Lower lobe of right lung (tissue), 2 donors: ENCODE measurements at regions not wholly inside any gene's neighbourhood (a gene's known extent, or its start where the extent isn't known, plus 50 kb on each side); places are given as distances from the start of the nearest gene placed in this dataset.

Source experiments
- ATAC-seq, 2 donors: fragments of 200-7000 bp; cut with Tn5 transposase; one replicate each; pipeline ENCODE4 v1.9.1; 2020 to 2022; ENCODE audit warnings: mild to moderate bottlenecking in 2 of 2, moderate library complexity in 2 of 2
- DNase-seq: peaks from one replicate; pipeline ENCODE4 v3.0.0-alpha.2; 2020
- H3K27ac ChIP-seq: fragments of 200-600 bp; one replicate; pipeline ENCODE4 v1.8.0; 2022
- H3K27me3 ChIP-seq: fragments of 200-600 bp; one replicate; pipeline ENCODE4 v1.8.0; 2022; ENCODE audit warnings: low read depth
- H3K36me3 ChIP-seq: fragments of 200-600 bp; one replicate; pipeline ENCODE4 v1.8.0; 2022; ENCODE audit warnings: mild to moderate bottlenecking
- H3K4me1 ChIP-seq: fragments of 200-600 bp; one replicate; pipeline ENCODE4 v1.8.0; 2022
- H3K4me3 ChIP-seq: fragments of 200-600 bp; one replicate; pipeline ENCODE4 v1.8.0; 2022; ENCODE audit warnings: mild to moderate bottlenecking
- H3K9me3 ChIP-seq: fragments of 200-600 bp; one replicate; pipeline ENCODE4 v1.8.0; 2022
- intact Hi-C: fragments of 100-400 bp; cut with DNase I; formaldehyde crosslinking; loops from one replicate; pipeline ENCODE4 v1.11.0; 2022
- TF ChIP-seq, protein P1 (sequence below): fragments of 200-600 bp; IDR thresholded peaks from one replicate; pipeline ENCODE4 v1.8.0; 2022; ENCODE audit warnings: antibody characterized with exemption, mild to moderate bottlenecking
- donor health status: DM: no; HTN: yes; CAD: no; lungs with severe emphysema.

DNA sequence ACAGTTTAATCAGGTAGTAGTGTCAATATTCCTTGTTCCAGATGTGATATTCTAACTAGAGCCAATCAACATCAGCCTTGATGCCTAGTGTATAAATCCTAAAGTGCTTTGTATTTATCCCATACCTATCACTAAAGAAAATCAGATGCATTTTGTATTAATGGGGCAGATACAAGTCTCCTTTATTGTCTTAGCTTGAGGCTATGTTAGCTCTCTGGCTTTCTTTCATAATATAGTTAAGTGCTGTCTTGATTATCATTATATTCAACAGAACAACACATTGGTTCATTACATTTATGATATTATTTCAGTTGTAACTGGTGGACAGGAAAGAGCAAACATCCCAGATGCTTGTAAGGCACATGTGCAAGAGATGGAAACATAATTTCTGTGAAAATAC, 338.8 kb downstream of the PLA2G4A start:
- Histone ChIP-seq H3K27me3 (no peaks in the 10 kb centered on the region), H3K4me1 (no peaks in the 10 kb centered on the region), H3K9me3 (no peaks in the 10 kb centered on the region), H3K27ac (no peak overlapping the region), H3K4me3 (no peak overlapping the region), H3K36me3 (no peaks in the 10 kb centered on the region)
- intact Hi-C loops, result no loop called here
- DNase-seq (no peak), ATAC-seq (no peak)
- TF ChIP-seq, protein P1, sequence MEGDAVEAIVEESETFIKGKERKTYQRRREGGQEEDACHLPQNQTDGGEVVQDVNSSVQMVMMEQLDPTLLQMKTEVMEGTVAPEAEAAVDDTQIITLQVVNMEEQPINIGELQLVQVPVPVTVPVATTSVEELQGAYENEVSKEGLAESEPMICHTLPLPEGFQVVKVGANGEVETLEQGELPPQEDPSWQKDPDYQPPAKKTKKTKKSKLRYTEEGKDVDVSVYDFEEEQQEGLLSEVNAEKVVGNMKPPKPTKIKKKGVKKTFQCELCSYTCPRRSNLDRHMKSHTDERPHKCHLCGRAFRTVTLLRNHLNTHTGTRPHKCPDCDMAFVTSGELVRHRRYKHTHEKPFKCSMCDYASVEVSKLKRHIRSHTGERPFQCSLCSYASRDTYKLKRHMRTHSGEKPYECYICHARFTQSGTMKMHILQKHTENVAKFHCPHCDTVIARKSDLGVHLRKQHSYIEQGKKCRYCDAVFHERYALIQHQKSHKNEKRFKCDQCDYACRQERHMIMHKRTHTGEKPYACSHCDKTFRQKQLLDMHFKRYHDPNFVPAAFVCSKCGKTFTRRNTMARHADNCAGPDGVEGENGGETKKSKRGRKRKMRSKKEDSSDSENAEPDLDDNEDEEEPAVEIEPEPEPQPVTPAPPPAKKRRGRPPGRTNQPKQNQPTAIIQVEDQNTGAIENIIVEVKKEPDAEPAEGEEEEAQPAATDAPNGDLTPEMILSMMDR, result no peak

GRCh38 chr1:187168297-187168696, 339.5 kb downstream of the PLA2G4A start:
- TF ChIP-seq, protein P1, result no peak
- no peak for ATAC-seq
- intact Hi-C loops, result no loop called here

DNA sequence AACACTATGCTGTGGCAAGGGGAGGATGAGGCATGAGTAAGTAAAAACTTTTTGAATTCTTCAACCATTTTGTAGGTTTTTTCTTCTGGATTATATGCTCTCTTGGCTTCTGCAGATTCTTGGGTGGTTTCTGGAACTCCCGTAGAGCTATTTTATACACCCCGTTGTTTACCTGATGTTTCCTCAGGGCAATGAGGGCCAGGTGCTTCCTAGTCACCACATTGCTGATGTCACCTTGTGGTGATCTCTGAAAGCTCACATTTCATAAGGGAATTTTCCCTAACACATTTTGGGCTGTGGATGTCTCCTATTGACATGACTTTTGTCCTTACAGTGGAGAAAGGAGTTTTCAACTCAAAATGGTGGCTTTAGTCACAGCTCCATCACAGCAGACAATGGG, 356.6 kb downstream of the PLA2G4A start:
- TF ChIP-seq, protein P1, result no peak

More at GRCh38 chr1:187168297-187168696, 339.5 kb downstream of the PLA2G4A start:
- no peak overlapping the region for H3K27ac ChIP-seq
- DNase-seq, result no peak
- H3K27me3 ChIP-seq, result no peaks in the 10 kb centered on the region
- no peak overlapping the region for H3K4me3 ChIP-seq
- no peaks in the 10 kb centered on the region for H3K9me3 ChIP-seq
- no peaks in the 10 kb centered on the region for H3K4me1 ChIP-seq
- no peaks in the 10 kb centered on the region for H3K36me3 ChIP-seq

GRCh38 chr1:187197685-187198084, 368.9 kb downstream of the PLA2G4A start:
- DNase-seq, result no peak
- Histone ChIP-seq H3K27me3 (no peaks in the 10 kb centered on the region), H3K36me3 (no peaks in the 10 kb centered on the region), H3K9me3 (no peaks in the 10 kb centered on the region), H3K27ac (no peak overlapping the region), H3K4me3 (no peak overlapping the region), H3K4me1 (no peaks in the 10 kb centered on the region)
- TF ChIP-seq, protein P1, result no peak
- no peak for ATAC-seq
- intact Hi-C loops, result no loop called here

More for the DNA sequence above, 356.6 kb downstream of the PLA2G4A start:
- intact Hi-C loops, result no loop called here
- DNase-seq, result no peak
- Histone ChIP-seq H3K4me1 (no peaks in the 10 kb centered on the region), H3K27ac (no peak overlapping the region), H3K4me3 (no peak overlapping the region), H3K9me3 (peaks cover 3% of the 10 kb centered on the region), H3K36me3 (no peaks in the 10 kb centered on the region), H3K27me3 (no peaks in the 10 kb centered on the region)
- no peak for ATAC-seq

DNA sequence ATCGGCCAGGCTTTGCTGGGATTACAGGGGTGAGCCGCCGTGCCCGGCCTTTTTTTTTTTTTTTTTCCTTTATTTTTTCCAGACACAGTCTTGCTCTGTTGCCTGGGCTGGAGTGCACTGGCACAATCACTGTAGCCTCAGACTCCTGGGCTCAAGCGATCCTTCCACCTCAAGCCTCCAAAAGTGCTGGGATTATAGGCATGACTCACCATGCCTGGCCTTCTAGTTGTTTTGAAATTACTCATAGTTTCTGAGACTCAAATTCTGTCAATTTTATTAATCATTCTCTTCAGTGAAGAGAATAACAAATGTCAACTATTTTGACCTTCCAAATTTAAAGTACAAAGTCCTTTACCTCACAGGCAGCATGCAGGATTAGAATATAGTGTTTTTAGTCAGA, 374.5 kb downstream of the PLA2G4A start:
- Histone ChIP-seq H3K27me3 (no peaks in the 10 kb centered on the region), H3K9me3 (no peaks in the 10 kb centered on the region), H3K4me3 (no peak overlapping the region), H3K27ac (no peak overlapping the region), H3K4me1 (no peaks in the 10 kb centered on the region), H3K36me3 (no peaks in the 10 kb centered on the region)
- ATAC-seq, result no peak
- intact Hi-C loops, result no loop called here
- DNase-seq, result no peak
- TF ChIP-seq, protein P1, result no peak

GRCh38 chr1:187212377-187212776, 383.6 kb downstream of the PLA2G4A start:
- H3K9me3 ChIP-seq, result no peaks in the 10 kb centered on the region
- H3K4me1 ChIP-seq, result no peaks in the 10 kb centered on the region
- DNase-seq, result no peak
- H3K36me3 ChIP-seq, result no peaks in the 10 kb centered on the region
- TF ChIP-seq, protein P1, result no peak
- H3K27me3 ChIP-seq, result no peaks in the 10 kb centered on the region
- H3K27ac ChIP-seq, result no peak overlapping the region
- no peak overlapping the region for H3K4me3 ChIP-seq
- no peak for ATAC-seq
- intact Hi-C loops, result no loop called here
